OCI-LY1 (cell line): ENCODE measurements at regions not wholly inside any gene's neighbourhood (a gene's known extent, or its start where the extent isn't known, plus 50 kb on each side); places are given as distances from the start of the nearest gene placed in this dataset.

Experiments
- EZH2 ChIP-seq: fragments of 200-600 bp; sonication (generic), shearing (Covaris generic); IDR thresholded peaks from 2 replicates; pipeline ENCODE4 v1.8.0; 2017; ENCODE audit warnings: borderline replicate concordance, mixed run types, mild to moderate bottlenecking, antibody characterized with exemption, low read length, moderate library complexity, mixed read lengths
- TF ChIP-seq, protein P1 (sequence below): fragments of 200-600 bp; sonication (generic), shearing (Covaris generic); IDR thresholded peaks from 2 replicates; pipeline ENCODE4 v1.5.1; 2017; ENCODE audit warnings: mild to moderate bottlenecking, antibody characterized with exemption, low read length, moderate library complexity, mixed read lengths

GRCh38 chr6:44042989-44043478 is 84.2 kb downstream of the MRPL14 start:
- TF ChIP-seq, protein P1, sequence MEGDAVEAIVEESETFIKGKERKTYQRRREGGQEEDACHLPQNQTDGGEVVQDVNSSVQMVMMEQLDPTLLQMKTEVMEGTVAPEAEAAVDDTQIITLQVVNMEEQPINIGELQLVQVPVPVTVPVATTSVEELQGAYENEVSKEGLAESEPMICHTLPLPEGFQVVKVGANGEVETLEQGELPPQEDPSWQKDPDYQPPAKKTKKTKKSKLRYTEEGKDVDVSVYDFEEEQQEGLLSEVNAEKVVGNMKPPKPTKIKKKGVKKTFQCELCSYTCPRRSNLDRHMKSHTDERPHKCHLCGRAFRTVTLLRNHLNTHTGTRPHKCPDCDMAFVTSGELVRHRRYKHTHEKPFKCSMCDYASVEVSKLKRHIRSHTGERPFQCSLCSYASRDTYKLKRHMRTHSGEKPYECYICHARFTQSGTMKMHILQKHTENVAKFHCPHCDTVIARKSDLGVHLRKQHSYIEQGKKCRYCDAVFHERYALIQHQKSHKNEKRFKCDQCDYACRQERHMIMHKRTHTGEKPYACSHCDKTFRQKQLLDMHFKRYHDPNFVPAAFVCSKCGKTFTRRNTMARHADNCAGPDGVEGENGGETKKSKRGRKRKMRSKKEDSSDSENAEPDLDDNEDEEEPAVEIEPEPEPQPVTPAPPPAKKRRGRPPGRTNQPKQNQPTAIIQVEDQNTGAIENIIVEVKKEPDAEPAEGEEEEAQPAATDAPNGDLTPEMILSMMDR = no peak
- no peak for TF ChIP-seq EZH2
